ENCODE measurements at regions not wholly inside any gene's neighbourhood (a gene's known extent, or its start where the extent isn't known, plus 50 kb on each side); places are given as distances from the start of the nearest gene placed in this dataset.

GRCh38 chr15:100781961-100782530 lies 97.6 kb upstream of the ALDH1A3 start:
- TF ChIP-seq CTCF (conservative IDR thresholded peaks at IDR 0.05; ENCODE audit: low read depth, low read length) (no peak), EZH2 (IDR thresholded peaks at IDR 0.05; ENCODE audit: borderline replicate concordance, low read depth, low read length, poor library complexity, severe bottlenecking) (no peak)
